IPS-20b (cell line): ENCODE measurements at regions not wholly inside any gene's neighbourhood (a gene's known extent, or its start where the extent isn't known, plus 50 kb on each side); places are given as distances from the start of the nearest gene placed in this dataset.

ENCODE experiments used
- H3K27ac ChIP-seq: one replicate; pipeline ENCODE4 v1.5.1; 2013; ENCODE audit warnings: low read length
- H3K27me3 ChIP-seq: 2 replicates; pipeline ENCODE4 v1.6.1; 2013; ENCODE audit warnings: mild to moderate bottlenecking, low read length, inconsistent platforms; ENCODE audit not compliant: insufficient read depth
- H3K36me3 ChIP-seq: 2 replicates; pipeline ENCODE4 v1.6.1; 2013; ENCODE audit warnings: low read depth, mild to moderate bottlenecking, inconsistent platforms, low read length, moderate library complexity; ENCODE audit not compliant: insufficient read depth
- H3K4me1 ChIP-seq: 2 replicates; pipeline ENCODE4 v1.6.1; 2013; ENCODE audit warnings: mild to moderate bottlenecking, control low read depth, inconsistent platforms, low read length, moderate library complexity; ENCODE audit not compliant: insufficient read depth
- H3K4me3 ChIP-seq: 2 replicates; pipeline ENCODE4 v1.5.1; 2013; ENCODE audit warnings: mild to moderate bottlenecking, low read length, inconsistent platforms
- H3K9ac ChIP-seq: 2 replicates; pipeline ENCODE4 v1.6.1; 2013; ENCODE audit warnings: low read depth, mild to moderate bottlenecking, inconsistent platforms, low read length, moderate library complexity
- H3K9me3 ChIP-seq: 2 replicates; pipeline ENCODE4 v1.6.1; 2013; ENCODE audit warnings: mild to moderate bottlenecking, low read depth, low read length, inconsistent platforms; ENCODE audit not compliant: insufficient read depth

DNA sequence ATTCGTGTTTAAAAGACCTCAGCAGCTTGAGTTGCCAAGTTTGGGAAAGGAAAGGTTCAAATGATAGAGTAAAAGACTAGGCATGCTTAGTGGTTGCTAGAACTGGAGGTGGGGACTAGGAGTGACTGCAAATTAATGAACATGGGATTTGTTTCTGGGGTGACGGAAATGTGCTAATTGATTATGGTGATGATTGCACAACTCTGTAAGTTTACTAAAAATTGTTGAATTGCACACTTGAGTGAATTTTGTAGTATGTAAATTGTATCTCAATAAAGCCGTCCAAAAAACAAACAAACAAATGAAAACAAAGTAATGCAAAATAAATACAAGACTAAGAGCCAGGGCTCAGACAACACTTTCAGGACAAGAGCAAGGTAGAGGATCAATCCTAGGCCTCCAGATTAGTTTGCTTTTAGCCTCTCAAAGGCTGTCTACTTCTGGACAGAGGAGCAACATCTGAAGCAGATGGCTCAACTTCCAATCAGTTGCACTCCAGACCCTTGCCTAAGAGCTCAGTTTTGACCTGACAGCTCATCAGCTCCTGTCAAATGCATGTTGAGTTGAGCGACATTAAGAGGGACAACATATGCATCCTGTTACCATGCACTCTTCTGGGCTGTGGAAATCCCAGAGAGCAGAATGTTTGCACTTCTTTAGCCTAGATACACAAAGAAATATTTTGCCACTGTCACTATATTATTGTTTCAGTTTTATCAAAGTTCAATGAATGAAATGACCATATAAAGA is 111.2 kb upstream of the ASIC2 start:
- Histone ChIP-seq H3K9me3 (no peaks in the 10 kb centered on the region), H3K27ac (no peak overlapping the region), H3K4me1 (peaks cover 6% of the 10 kb centered on the region; the same call in 1 of the 2 replicates)

DNA sequence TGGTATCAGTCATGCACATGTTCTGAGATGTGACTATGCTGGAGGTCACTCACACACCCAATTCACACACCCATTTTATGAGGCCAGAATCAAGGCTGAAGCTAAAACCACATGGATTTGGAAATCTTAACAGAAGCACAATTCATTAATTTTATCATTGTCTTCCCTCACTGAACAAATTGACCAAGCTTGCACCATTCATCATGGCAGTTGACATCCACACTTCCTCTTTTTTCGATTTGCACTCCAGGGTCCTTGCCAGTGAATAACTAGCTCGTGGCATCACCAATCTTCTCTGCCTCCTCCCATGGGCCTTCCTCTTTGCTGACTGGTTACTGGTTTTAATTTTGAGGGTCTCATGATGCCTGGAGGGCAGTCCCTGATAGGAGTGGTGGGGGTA is 123.0 kb upstream of the ASIC2 start:
- Histone ChIP-seq H3K27me3 (no peaks in the 10 kb centered on the region), H3K27ac (no peak overlapping the region), H3K9ac (no peak overlapping the region), H3K36me3 (no peaks in the 10 kb centered on the region), H3K4me3 (no peak overlapping the region), H3K9me3 (no peaks in the 10 kb centered on the region), H3K4me1 (peaks cover 4% of the 10 kb centered on the region; the same call in 1 of the 2 replicates)

More for the DNA sequence above, 111.2 kb upstream of the ASIC2 start:
- no peaks in the 10 kb centered on the region for H3K27me3 ChIP-seq
- H3K9ac ChIP-seq = no peak overlapping the region
- H3K36me3 ChIP-seq = no peaks in the 10 kb centered on the region
- no peak overlapping the region for H3K4me3 ChIP-seq

DNA sequence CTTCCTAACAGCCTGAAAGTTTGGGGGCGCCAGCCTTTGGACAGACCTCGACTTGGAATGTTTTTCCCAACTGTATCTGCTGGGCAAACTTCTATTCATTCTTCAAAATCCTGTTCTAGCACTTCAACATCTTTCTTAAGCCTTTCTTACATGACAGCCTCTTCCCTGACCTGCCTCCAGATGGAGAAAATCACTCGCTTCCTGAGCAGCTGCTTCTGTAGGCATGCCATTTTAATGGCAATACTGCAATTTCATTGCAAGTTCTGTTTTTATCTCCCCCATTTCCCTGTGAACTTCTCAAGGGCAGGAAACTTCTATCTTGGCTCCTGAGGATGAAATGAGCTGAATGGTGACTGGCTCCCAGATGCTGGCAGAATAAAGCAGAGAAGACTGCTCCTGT is 128.8 kb upstream of the ASIC2 start:
- H3K27me3 ChIP-seq = no peaks in the 10 kb centered on the region
- H3K9me3 ChIP-seq = no peaks in the 10 kb centered on the region
- H3K36me3 ChIP-seq = no peaks in the 10 kb centered on the region
- no peak overlapping the region for H3K27ac ChIP-seq
- H3K9ac ChIP-seq = no peak overlapping the region
- no peak overlapping the region for H3K4me3 ChIP-seq
- H3K4me1 ChIP-seq = no peaks in the 10 kb centered on the region

DNA sequence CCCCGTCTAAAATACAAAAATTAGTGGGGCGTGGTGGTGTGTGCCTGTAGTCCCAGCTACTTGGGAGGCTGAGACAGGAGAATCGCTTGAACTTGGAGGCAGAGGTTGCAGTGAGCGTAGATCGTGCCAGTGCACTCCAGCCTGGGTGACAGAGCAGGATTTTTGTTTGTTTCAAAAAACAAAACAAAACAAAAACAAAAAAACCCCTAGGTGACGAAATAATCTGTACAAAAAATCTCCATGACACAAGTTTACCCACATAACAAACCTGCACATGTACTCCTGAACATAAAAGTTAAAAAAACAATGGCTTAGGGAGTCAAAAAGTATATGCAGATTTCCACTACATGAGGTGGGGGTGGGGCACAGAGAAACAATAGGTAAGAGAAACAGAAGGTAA is 140.5 kb upstream of the ASIC2 start:
- H3K4me3 ChIP-seq = no peak overlapping the region
- no peaks in the 10 kb centered on the region for H3K4me1 ChIP-seq
- no peaks in the 10 kb centered on the region for H3K27me3 ChIP-seq
- H3K9ac ChIP-seq = no peak overlapping the region
- H3K9me3 ChIP-seq = no peaks in the 10 kb centered on the region
- no peaks in the 10 kb centered on the region for H3K36me3 ChIP-seq
- H3K27ac ChIP-seq = no peak overlapping the region

DNA sequence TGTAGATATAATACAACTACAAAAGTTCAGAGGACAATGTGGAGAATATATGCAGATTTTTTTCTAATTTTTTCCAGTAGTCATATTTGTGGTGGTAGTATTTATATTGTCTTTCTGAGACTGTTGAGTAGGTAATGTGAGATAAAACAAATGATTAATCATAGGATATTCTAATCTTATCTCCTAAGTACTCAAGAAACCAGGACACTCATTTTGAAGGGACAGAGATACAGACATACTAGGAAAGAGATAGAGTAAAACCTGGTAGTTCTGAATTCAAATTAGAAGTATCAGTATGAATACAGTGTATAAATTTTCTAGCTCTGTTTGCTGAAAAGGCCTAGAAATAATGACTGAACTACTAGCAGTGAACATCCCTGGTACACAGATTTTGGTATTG is 141.7 kb upstream of the ASIC2 start:
- Histone ChIP-seq H3K4me3 (no peak overlapping the region), H3K9me3 (no peaks in the 10 kb centered on the region), H3K36me3 (no peaks in the 10 kb centered on the region), H3K27ac (no peak overlapping the region), H3K9ac (no peak overlapping the region), H3K4me1 (no peaks in the 10 kb centered on the region), H3K27me3 (no peaks in the 10 kb centered on the region)

DNA sequence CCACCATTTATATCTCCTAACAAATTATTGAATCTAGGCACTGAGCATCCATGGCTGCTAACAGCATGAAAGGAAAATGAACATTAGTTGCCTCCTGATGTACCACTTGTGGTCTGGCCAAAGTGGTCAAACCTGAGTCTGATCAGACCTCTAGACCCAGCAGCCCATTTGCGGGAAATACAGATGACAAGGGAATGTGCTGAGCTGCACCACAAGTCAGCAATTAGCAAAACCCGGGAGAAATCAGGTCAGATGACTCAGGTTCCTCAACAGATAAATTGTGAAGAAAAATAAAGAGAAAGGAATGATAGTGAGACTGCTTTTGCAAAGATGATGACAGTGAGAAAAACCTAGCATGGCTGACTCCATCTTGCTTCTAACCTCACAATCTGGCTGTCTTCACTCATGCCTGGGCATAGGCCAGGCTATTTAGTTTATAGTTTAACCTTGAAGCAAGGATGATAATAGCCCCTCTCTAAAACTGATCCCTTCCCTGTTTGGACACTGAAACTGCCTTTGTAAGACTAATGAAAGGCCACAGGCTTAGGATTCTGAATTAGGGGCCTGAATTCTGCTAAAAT is 142.7 kb upstream of the ASIC2 start:
- no peaks in the 10 kb centered on the region for H3K36me3 ChIP-seq
- no peak overlapping the region for H3K27ac ChIP-seq
- no peaks in the 10 kb centered on the region for H3K4me1 ChIP-seq
- H3K9me3 ChIP-seq = no peaks in the 10 kb centered on the region
- no peaks in the 10 kb centered on the region for H3K27me3 ChIP-seq
- no peak overlapping the region for H3K9ac ChIP-seq
- H3K4me3 ChIP-seq = no peak overlapping the region

DNA sequence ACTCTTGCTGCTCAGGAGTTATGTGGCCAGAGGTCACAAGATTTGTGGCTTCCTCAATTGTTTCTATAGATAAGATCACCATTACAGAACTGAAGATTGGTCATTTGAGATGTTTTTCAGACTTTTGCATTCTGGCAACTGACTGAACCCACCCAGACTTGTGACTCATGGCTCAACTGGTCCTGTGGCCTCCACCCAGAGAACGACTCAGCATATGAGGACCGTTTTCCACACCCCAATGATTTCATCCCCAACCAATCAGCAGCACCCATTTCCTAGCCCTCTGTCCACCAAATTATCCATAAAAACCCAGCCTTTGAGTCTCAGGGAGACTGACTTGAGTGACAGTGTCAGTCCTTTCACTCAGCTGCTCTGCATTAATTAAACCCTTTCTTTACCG is 143.2 kb upstream of the ASIC2 start:
- no peaks in the 10 kb centered on the region for H3K27me3 ChIP-seq
- H3K36me3 ChIP-seq = no peaks in the 10 kb centered on the region
- H3K9me3 ChIP-seq = no peaks in the 10 kb centered on the region
- H3K4me3 ChIP-seq = no peak overlapping the region
- no peak overlapping the region for H3K9ac ChIP-seq
- no peak overlapping the region for H3K27ac ChIP-seq
- no peaks in the 10 kb centered on the region for H3K4me1 ChIP-seq

DNA sequence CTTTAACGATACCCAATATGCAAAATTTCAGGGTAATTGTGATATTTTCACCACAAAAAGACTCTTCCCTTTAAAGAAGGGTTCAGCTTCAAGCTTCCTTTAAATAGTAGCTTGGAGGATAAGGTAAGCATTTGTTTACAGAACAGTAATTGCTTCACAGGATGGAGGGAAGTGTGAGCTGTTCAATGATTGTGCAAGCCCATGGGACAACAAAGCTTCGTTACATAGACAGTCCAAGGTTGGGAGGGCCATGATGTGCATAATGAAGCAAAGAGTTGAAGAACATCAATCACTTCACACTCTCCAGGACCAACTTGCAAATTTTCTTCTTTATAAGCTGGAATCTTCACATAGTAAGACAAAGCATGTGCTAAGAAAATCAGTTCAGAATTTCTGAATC is 145.0 kb upstream of the ASIC2 start:
- no peak overlapping the region for H3K4me3 ChIP-seq
- no peaks in the 10 kb centered on the region for H3K4me1 ChIP-seq
- H3K27ac ChIP-seq = no peak overlapping the region
- H3K9me3 ChIP-seq = peaks cover 12% of the 10 kb centered on the region; the same call in 1 of the 2 replicates
- H3K36me3 ChIP-seq = no peaks in the 10 kb centered on the region
- no peak overlapping the region for H3K9ac ChIP-seq
- no peaks in the 10 kb centered on the region for H3K27me3 ChIP-seq

DNA sequence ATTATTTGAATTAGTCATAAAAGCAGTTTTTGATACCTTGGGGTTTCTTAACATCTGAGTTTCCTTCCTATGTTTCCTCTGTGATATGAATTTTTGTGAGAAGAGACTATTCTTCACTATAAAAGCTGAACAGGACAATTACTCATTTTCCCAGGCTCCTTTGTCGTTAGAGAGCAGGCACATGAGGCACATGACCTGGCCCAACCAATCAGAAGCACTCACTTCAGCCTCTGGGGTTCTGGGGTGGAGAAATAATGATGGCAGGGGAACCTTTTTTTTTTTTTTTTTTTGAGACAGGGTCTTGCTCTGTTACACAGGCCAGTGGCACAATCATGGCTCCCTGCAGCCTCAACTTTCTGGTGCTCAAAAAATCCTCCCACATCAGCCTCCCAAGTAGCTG is 145.5 kb upstream of the ASIC2 start:
- H3K27ac ChIP-seq = no peak overlapping the region
- H3K36me3 ChIP-seq = no peaks in the 10 kb centered on the region
- no peaks in the 10 kb centered on the region for H3K27me3 ChIP-seq
- H3K9me3 ChIP-seq = peaks cover 13% of the 10 kb centered on the region; the same call in 1 of the 2 replicates
- H3K4me1 ChIP-seq = no peaks in the 10 kb centered on the region
- no peak overlapping the region for H3K9ac ChIP-seq
- no peak overlapping the region for H3K4me3 ChIP-seq

DNA sequence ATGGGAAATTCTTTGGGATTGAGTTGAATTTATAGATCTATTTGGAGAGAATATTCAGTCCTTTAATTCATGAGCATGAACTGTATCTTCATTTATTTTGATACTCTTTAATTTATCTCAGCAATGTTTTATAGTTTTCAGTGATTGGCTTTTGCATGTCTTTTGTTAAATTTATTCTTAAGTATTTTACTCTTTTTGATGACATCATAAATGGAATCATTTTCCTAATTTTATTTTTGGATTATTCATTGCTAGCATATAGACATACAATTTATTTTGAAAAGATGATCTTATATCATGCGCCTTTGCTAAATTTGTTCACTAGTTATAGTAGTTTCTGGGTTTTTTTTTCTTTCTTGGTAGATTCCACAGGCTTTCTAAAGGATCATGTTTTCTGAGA is 149.2 kb upstream of the ASIC2 start:
- Histone ChIP-seq H3K4me1 (no peaks in the 10 kb centered on the region), H3K27me3 (0 out of 2 replicates have a peak, but pooled peaks cover 4% of the 10 kb centered on the region), H3K27ac (no peak overlapping the region), H3K9me3 (peaks cover 13% of the 10 kb centered on the region; the same call in 1 of the 2 replicates), H3K9ac (no peak overlapping the region), H3K4me3 (no peak overlapping the region), H3K36me3 (no peaks in the 10 kb centered on the region)

DNA sequence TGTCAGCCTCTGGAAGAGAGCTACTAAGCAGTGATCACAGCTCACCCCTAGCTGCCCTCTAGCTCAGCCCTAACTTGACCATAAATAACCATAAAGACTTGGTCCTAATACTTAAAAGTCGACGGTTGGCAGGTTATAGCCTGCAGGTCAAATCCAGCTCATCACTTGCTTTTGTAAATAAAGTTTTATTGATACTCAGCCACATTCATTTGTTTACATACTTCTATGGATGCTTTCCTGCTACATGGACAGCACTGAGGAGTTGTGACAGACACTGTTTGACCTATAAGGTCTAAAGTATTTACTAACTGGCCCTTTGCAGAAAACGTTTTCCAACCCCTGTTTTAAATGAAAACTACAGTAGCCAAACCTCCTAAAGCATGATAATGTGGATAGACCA is 151.6 kb upstream of the ASIC2 start:
- 0 out of 2 replicates have a peak, but pooled peaks cover 4% of the 10 kb centered on the region for H3K27me3 ChIP-seq
- H3K4me1 ChIP-seq = no peaks in the 10 kb centered on the region
- no peak overlapping the region for H3K9ac ChIP-seq
- peaks cover 23% of the 10 kb centered on the region for H3K9me3 ChIP-seq
- no peak overlapping the region for H3K4me3 ChIP-seq
- no peaks in the 10 kb centered on the region for H3K36me3 ChIP-seq
- no peak overlapping the region for H3K27ac ChIP-seq

DNA sequence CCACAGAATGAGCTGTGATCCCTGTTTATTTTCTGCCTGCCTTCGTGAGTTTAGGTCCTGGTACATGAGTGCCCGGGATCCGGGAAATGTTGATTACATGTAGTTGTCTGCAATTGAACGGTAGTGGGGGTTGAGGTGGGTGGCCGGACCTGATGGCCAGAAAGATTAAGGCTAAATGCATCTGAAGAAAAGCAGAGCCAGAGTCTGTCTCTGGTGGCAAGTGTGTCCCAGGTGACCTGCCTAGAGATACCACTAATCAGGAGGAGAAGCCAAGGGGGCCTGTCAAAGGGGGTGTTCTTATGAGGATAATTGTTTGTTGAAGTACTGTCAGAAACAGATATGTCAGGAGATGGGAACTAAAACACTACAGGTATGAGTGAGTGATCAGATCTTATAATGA is 154.0 kb upstream of the ASIC2 start:
- Histone ChIP-seq H3K4me1 (no peaks in the 10 kb centered on the region; the same call in 1 of the 2 replicates), H3K4me3 (no peak overlapping the region), H3K27ac (no peak overlapping the region), H3K9me3 (peaks cover 21% of the 10 kb centered on the region), H3K27me3 (peaks cover 19% of the 10 kb centered on the region), H3K9ac (no peak overlapping the region), H3K36me3 (no peaks in the 10 kb centered on the region)
